ENCODE measurements at regions not wholly inside any gene's neighbourhood (a gene's known extent, or its start where the extent isn't known, plus 50 kb on each side); places are given as distances from the start of the nearest gene placed in this dataset.
"Not testable (repeated sequence)": the region's sequence is repeated elsewhere in the genome, so short reads cannot be mapped to it uniquely, and the experiment has no call there.

GRCh38 chr12:88720231-88720630, 140.0 kb upstream of the KITLG start:
- H3K4me1 ChIP-seq, result no peaks in the 10 kb centered on the region
- no peak for DNase-seq
- no peaks in the 10 kb centered on the region for H3K9me3 ChIP-seq
- intact Hi-C loops (cut with DNase I; ENCODE audit: low total_unique reads), result no loop called here
- no peak overlapping the region for H3K4me3 ChIP-seq
- no peak overlapping the region for H3K27ac ChIP-seq
- no peaks in the 10 kb centered on the region for H3K27me3 ChIP-seq
- no peaks in the 10 kb centered on the region for H3K36me3 ChIP-seq
- no peak for TF ChIP-seq POLR2A (IDR thresholded peaks at IDR 0.05)
- no peak for TF ChIP-seq CTCF (IDR thresholded peaks at IDR 0.05)

GRCh38 chr12:88717188-88717587, 136.9 kb upstream of the KITLG start:
- Histone ChIP-seq H3K27ac (no peak overlapping the region), H3K27me3 (no peaks in the 10 kb centered on the region), H3K9me3 (no peaks in the 10 kb centered on the region), H3K36me3 (no peaks in the 10 kb centered on the region), H3K4me3 (no peak overlapping the region), H3K4me1 (no peaks in the 10 kb centered on the region)
- TF ChIP-seq POLR2A (IDR thresholded peaks at IDR 0.05) (no peak), CTCF (IDR thresholded peaks at IDR 0.05) (no peak)
- no peak for DNase-seq
- intact Hi-C loops (cut with DNase I; ENCODE audit: low total_unique reads), result no loop called here

- no peaks in the 10 kb centered on the region for H3K27me3 ChIP-seq
- no peak overlapping the region for H3K4me3 ChIP-seq
- TF ChIP-seq POLR2A (IDR thresholded peaks at IDR 0.05), result no peak
- TF ChIP-seq CTCF (IDR thresholded peaks at IDR 0.05), result no peak
- H3K27ac ChIP-seq, result no peak overlapping the region
- H3K9me3 ChIP-seq, result no peaks in the 10 kb centered on the region
- DNase-seq, result no peak
- intact Hi-C loops (cut with DNase I; ENCODE audit: low total_unique reads), result no loop called here
- H3K4me1 ChIP-seq, result no peaks in the 10 kb centered on the region
- H3K36me3 ChIP-seq, result no peaks in the 10 kb centered on the region
Measured at GRCh38 chr12:88716240-88716639, 136.0 kb upstream of the KITLG start.

GRCh38 chr12:88715673-88716072, 135.4 kb upstream of the KITLG start:
- H3K27ac ChIP-seq, result no peak overlapping the region
- no peaks in the 10 kb centered on the region for H3K36me3 ChIP-seq
- H3K27me3 ChIP-seq, result no peaks in the 10 kb centered on the region
- H3K9me3 ChIP-seq, result no peaks in the 10 kb centered on the region
- TF ChIP-seq POLR2A (IDR thresholded peaks at IDR 0.05), result no peak
- TF ChIP-seq CTCF (IDR thresholded peaks at IDR 0.05), result no peak
- no peak for DNase-seq
- no peak overlapping the region for H3K4me3 ChIP-seq
- H3K4me1 ChIP-seq, result no peaks in the 10 kb centered on the region
- intact Hi-C loops (cut with DNase I; ENCODE audit: low total_unique reads), result no loop called here

GRCh38 chr12:88714263-88714882, 134.1 kb upstream of the KITLG start:
- H3K9me3 ChIP-seq; H3K27me3 ChIP-seq; H3K4me1 ChIP-seq; H3K36me3 ChIP-seq; DNase-seq; H3K4me3 ChIP-seq; H3K27ac ChIP-seq; intact Hi-C loops (cut with DNase I; ENCODE audit: low total_unique reads): not testable (repeated sequence)

GRCh38 chr12:88707800-88708199, 127.5 kb upstream of the KITLG start:
- no peaks in the 10 kb centered on the region for H3K27me3 ChIP-seq
- intact Hi-C loops (cut with DNase I; ENCODE audit: low total_unique reads), result no loop called here
- H3K4me3 ChIP-seq, result no peak overlapping the region

More at GRCh38 chr12:88707800-88708199, 127.5 kb upstream of the KITLG start:
- Histone ChIP-seq H3K4me1 (no peaks in the 10 kb centered on the region), H3K9me3 (peaks cover 0 to 7% of the 10 kb centered on the region in 2 donors), H3K27ac (no peak overlapping the region), H3K36me3 (no peaks in the 10 kb centered on the region)
- TF ChIP-seq CTCF (IDR thresholded peaks at IDR 0.05) (no peak), POLR2A (IDR thresholded peaks at IDR 0.05) (no peak)
- no peak for DNase-seq
